H54 (cell line): ENCODE measurements at regions not wholly inside any gene's neighbourhood (a gene's known extent, or its start where the extent isn't known, plus 50 kb on each side); places are given as distances from the start of the nearest gene placed in this dataset.

Source experiments
- DNase-seq: peaks from one replicate; pipeline ENCODE4 v3.0.0; 2011; ENCODE audit warnings: low spot score, mixed read lengths; ENCODE audit not compliant: insufficient read length
- FAIRE-seq: peaks from 3 replicates; lab custom pipeline; 2011; peaks lifted over from hg19 to GRCh38; lab: Jason Lieb, UNC
- POLR2A ChIP-seq: IDR thresholded peaks from 2 replicates; pipeline ENCODE4 v1.6.1; 2011; ENCODE audit warnings: low read depth, mild to moderate bottlenecking, low read length

DNA sequence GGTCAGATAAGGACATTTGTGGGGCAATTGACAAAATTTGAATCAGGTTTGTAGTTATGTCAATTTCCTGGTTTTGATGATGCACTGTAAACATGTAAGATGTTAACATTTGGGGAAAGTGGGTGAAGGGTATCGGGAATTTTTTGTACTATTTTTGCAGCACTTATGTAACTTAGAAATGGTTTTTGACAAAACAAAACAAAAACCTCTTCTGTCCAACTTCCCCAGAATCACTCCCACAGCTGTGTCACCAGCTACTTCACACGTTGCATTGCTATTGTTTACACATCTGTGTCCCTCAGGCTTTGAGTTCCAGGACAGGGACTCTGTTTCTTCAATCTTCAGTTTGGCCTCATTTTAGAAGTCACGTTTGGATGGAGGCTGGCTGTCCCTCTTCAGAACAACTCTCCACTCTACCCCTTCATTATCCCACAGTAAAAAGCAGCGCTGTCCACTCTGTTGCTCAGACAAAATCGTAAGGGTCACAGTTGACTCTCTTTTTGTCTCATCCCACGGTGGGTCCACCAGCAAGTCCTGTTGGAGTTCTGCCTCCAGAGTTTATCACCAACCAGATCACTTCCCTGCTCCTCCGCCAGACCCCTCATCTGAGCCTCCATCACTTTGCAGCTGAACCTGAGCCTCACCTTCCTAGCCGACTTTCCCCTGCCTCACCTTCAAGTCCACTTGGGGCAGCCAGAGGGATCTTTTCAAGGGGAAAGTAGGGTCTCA is 63.2 kb downstream of the NENF start:
- FAIRE-seq (no peak), DNase-seq (no peak)
- TF ChIP-seq POLR2A = no peak

DNA sequence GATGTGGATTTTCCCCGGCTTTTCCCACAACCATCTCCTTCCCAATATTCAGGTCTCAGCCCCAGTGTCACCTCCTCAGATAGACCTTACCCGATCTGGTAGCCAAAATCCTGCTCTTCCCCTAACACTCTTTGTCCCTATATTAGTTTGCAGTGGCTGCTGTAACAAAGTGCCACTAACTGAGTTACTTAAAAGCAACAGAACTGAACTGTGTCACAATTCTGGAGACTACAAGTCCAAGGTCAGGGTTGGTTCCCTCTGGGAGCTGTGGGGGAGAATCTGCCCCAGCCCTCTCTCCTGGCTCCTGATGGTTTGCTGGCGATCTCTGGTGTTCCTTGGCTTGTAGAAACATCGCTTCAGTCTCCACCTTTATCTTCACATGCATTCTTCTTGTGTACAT is 64.0 kb downstream of the NENF start:
- no peak for DNase-seq
- no peak for FAIRE-seq

DNA sequence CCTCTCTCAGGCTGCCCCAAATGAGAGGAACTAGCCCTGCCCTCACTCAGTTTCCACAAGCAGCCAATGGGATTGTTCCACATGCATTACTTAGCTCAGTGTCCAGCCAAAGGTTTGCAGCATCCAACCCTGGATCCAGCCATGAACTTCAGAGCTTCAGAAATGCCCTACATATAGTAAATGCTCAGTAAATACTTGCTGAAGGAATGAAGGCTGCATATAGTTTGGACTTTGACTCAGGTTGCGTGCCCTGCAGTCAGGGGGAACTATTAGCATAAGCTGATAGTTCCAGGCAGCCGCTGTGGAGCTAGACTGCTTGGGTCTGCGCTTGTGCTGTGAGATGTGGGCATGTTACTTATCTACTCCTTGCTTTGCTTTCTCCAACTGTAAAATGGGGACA is 64.8 kb downstream of the NENF start:
- TF ChIP-seq POLR2A = no peak
- DNase-seq (no peak), FAIRE-seq (no peak)

More for the DNA sequence above, 64.0 kb downstream of the NENF start:
- no peak for TF ChIP-seq POLR2A

- peak; percentile 26 for DNase-seq
- FAIRE-seq = no peak
- no peak for TF ChIP-seq POLR2A
These were observed 65.7 kb downstream of the NENF start for GRCh38 chr1:212498283-212499040.

GRCh38 chr1:212500351-212500750 is 67.6 kb downstream of the NENF start:
- no peak for TF ChIP-seq POLR2A
- DNase-seq (no peak), FAIRE-seq (no peak)

DNA sequence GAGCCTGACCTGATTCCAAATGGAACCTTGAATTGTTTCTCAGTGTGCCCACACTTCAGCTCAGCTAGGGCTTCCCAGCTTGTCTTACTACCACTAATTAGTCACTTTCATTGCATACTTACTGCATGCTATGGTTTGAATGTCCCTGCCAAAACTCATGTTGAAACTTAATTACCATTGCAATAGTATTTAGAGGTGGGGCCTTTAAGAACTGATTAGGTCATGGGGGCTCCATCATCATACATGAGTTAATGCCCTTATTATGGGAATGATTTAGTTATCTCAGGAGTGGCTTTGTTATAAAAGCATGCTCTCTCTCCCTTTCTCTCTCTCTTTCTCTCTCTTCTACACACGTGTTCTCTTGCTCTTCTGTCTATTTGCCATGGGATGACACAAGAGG is 68.3 kb downstream of the NENF start:
- DNase-seq (no peak), FAIRE-seq (no peak)
- TF ChIP-seq POLR2A = no peak

DNA sequence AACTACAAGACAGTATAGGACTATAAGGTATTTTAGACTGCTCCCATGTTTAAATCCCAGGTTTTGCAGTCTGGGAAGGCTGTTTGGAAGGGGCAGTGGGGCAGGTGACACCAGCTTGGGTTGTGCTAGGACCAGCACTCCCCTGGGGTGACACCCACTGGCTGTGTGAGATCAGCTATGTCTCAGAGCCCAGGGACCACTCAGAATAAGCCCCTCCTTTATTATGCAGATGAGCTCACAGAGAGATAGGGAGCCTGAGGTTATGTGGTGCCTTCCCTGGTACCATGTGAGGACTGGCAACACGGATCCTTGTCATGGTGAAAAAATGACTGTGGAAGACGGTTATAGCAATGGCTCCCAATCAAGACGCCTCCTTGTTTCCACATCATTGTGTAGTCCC is 71.0 kb downstream of the NENF start:
- FAIRE-seq (no peak), DNase-seq (no peak)

GRCh38 chr1:212504171-212504803 is 71.6 kb downstream of the NENF start:
- no peak for FAIRE-seq
- DNase-seq = no peak
- no peak for TF ChIP-seq POLR2A

More for the DNA sequence above, 71.0 kb downstream of the NENF start:
- no peak for TF ChIP-seq POLR2A

- no peak for TF ChIP-seq POLR2A
- FAIRE-seq (no peak), DNase-seq (no peak)
These were observed 73.9 kb downstream of the NENF start for GRCh38 chr1:212506666-212507065.

DNA sequence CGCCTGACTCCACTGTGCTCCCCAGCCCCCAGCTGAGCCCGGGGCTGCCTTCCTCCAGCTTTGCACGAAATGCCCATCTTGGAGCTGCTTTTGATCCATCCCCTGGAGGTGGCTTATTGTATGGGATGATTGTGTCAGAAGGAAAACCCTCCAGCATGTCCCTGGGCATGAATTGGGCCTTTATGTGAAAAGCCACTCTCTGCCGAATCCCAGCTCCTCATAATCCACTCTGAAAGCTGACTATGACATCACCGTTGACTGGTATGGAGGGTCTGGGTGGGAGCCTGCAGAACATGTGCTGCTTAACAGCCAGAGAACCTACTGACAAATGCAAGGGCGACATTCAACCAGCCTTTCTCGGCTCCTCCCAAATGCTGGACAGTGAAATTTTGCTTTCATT is 74.6 kb downstream of the NENF start:
- TF ChIP-seq POLR2A = no peak
- FAIRE-seq = no peak
- no peak for DNase-seq

GRCh38 chr1:212512816-212513559 is 80.3 kb downstream of the NENF start:
- FAIRE-seq (peak; percentile 83), DNase-seq (peak; percentile 91)

DNA sequence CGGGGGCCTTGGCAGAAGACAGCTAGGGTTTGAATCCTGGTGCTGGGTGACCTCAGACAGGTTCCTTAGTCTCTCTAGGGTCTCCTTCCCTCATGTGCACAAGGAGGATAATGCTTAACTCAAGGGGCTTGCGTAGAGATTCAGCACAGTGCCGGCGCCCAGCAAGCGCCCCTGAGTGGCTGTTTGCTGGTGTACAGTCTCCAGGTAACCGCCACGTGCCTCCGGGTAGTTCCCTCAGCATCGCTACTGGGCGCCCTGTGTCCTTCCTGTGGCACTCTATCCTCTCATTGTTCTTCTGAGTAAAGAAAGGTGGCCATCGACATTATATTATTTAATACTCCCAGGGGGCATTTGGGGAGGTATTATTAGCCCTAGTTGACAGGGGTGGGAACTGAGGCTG is 80.9 kb downstream of the NENF start:
- no peak for FAIRE-seq
- peak; percentile 43 for DNase-seq
- TF ChIP-seq POLR2A = no peak

More at GRCh38 chr1:212512816-212513559, 80.3 kb downstream of the NENF start:
- TF ChIP-seq POLR2A = no peak

DNA sequence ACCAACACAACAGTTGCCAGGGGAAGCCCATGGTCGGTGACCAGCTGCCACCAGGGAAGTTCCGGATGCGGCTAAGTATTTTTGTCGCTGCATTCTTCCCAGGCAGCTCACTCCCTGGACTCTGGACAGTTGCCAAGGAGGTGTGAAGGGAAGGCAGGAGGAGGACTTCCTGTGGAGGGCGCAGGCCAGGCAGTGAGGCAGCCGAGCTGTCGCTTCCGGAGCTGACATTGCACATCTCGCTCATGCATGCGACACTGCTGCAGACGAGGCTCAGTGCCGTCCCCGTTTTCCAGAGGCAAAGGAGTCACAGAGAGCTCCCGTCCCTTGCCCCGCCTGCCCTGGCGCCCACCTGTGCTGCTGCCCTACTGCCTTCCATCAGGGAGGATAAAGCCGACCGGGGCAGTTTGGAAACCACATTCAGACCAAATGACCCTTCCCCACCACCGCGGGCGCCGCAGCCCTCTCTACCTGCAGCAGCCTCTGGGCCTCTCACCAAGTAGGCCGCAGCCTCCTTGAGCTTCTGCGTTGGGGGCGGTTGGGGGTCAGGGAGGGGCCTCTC is 81.4 kb downstream of the NENF start:
- DNase-seq = peak; percentile 91
- no peak for FAIRE-seq

More for the DNA sequence above, 81.4 kb downstream of the NENF start:
- TF ChIP-seq POLR2A = no peak; the same call in 1 of the 2 replicates
